ENCODE measurements at regions not wholly inside any gene's neighbourhood (a gene's known extent, or its start where the extent isn't known, plus 50 kb on each side); places are given as distances from the start of the nearest gene placed in this dataset.
"Not testable (repeated sequence)": the region's sequence is repeated elsewhere in the genome, so short reads cannot be mapped to it uniquely, and the experiment has no call there.

DNA sequence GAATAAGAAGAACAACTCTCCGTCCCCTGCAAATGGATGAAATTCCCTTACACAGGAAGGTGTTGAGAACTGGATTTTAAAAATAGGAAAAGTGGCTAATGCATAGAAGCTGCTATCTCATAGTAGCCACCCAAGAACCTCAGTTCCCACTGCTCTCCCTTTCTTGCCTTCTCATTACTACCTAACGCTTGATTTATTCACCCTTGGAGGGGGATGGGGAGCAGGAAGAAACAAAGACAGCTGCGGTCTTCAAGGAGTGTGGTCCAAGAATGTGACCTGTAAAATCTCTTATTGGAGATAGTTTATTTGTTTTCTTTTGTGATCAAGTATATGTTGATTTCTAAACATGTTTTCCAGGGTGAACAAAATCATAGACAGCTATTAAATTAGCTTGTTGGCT lies 274.1 kb upstream of the CTNNB1 start:
- no peak for DNase-seq (ENCODE audit: low read depth in 1 of 2, low spot score in 1 of 2)

DNA sequence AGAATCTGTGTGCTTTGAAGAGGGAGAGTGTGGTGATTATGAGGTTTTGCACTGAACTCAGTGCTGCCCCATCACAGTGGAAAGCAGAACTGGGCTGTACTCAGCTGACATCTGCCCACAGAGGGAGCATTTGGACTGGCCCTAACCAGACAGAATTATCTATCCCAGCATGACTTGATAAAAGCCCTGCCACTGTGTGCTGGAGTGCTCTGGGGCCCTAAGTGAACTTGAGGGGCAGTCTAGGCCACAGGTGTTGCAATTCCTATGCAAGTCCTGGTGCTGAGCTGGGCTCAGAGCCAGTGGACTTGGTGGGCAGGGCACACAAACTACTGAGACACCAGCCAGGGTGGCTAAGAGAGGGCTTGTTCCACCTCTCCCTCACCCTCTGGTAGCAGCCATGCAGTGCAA lies 269.2 kb upstream of the CTNNB1 start:
- no peak for DNase-seq (ENCODE audit: low read depth in 1 of 2, low spot score in 1 of 2)

- DNase-seq (ENCODE audit: low read depth in 1 of 2, low spot score in 1 of 2) = no peak
Observed at GRCh38 chr3:40930756-40931155, 268.5 kb upstream of the CTNNB1 start.

- no peak for DNase-seq (ENCODE audit: low read depth in 1 of 2, low spot score in 1 of 2)
Observed at GRCh38 chr3:40938591-40938990, 260.7 kb upstream of the CTNNB1 start.

GRCh38 chr3:40939030-40939740 lies 260.1 kb upstream of the CTNNB1 start:
- DNase-seq (ENCODE audit: low read depth in 1 of 2, low spot score in 1 of 2) = no peak

GRCh38 chr3:40939741-40940130 lies 259.6 kb upstream of the CTNNB1 start:
- no peak for DNase-seq (ENCODE audit: low read depth in 1 of 2, low spot score in 1 of 2)

DNA sequence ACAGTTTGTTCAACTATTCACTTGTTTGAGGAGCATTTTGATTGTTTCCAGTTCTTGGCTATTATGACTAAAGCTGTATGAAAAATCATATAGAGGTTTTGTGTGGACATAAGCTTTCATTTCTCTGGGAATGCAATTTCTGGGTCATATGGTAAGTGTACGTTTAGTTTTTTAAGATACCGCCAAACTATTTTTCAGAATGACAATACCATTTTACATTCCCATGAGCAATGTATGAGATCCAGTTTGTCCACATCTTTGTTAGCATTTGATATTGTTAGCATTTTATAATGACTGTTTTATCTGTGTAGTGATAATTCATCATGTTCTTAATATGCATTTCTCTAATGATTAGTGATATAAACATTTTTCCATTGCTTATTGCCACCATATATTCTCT lies 258.7 kb upstream of the CTNNB1 start:
- no peak for DNase-seq (ENCODE audit: low read depth in 1 of 2, low spot score in 1 of 2)

- not testable (repeated sequence) for DNase-seq (ENCODE audit: low read depth in 1 of 2, low spot score in 1 of 2)
Observed at GRCh38 chr3:40947022-40947421, 252.3 kb upstream of the CTNNB1 start.

DNA sequence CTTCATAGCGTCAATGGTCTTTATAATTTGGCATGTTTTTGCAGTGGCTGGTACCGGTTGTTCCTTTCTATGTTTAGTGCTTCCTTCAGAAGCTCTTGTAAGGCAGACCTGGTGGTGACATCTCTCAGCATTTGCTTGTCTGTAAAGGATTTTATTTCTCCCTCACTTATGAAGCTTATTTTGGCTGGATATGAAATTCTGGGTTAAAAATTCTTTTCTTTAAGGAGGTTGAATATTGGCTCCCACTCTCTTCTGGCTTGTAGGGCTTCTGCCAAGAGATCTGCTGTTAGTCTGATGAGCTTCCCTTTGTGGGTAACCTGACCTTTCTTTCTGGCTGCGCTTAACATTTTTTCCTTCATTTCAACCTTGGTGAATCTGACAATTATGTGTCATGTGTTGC lies 250.0 kb upstream of the CTNNB1 start:
- not testable (repeated sequence) for DNase-seq (ENCODE audit: low read depth in 1 of 2, low spot score in 1 of 2)

- DNase-seq (ENCODE audit: low read depth in 1 of 2, low spot score in 1 of 2) = no peak
Observed at GRCh38 chr3:40951636-40952035, 247.7 kb upstream of the CTNNB1 start.

- no peak for DNase-seq (ENCODE audit: low read depth in 1 of 2, low spot score in 1 of 2)
Observed at GRCh38 chr3:40961104-40961857, 238.0 kb upstream of the CTNNB1 start.

GRCh38 chr3:40962721-40963120 lies 236.6 kb upstream of the CTNNB1 start:
- no peak for DNase-seq (ENCODE audit: low read depth in 1 of 2, low spot score in 1 of 2)

DNA sequence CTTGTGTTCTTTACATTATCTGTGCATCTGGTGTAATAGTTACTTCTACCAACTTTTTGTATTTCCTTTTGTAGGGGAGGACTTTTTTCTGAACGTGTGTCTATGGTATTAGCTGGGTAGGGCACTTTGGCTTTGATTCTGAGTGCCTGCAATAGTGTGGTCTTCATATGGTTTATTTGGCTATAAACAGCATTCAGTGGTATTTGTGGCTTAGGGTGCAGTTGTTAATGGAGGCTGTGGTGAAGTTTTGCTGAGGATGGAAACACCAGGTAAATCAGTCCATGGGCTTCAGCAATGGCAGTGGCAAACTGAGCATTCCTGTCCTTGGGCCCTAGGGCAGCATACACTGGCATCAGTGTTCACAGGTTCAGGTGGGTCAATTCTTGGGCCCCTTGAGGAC lies 230.6 kb upstream of the CTNNB1 start:
- DNase-seq (ENCODE audit: low read depth in 1 of 2, low spot score in 1 of 2) = no peak

- no peak for DNase-seq (ENCODE audit: low read depth in 1 of 2, low spot score in 1 of 2)
Observed at GRCh38 chr3:40969341-40969740, 230.0 kb upstream of the CTNNB1 start.

- no peak for DNase-seq (ENCODE audit: low read depth in 1 of 2, low spot score in 1 of 2)
Observed at GRCh38 chr3:40969756-40970466, 229.4 kb upstream of the CTNNB1 start.

- no peak for DNase-seq (ENCODE audit: low read depth in 1 of 2, low spot score in 1 of 2)
Observed at GRCh38 chr3:40971191-40972168, 227.8 kb upstream of the CTNNB1 start.

- no peak for DNase-seq (ENCODE audit: low read depth in 1 of 2, low spot score in 1 of 2)
Observed at GRCh38 chr3:40972350-40972749, 227.0 kb upstream of the CTNNB1 start.

- no peak for DNase-seq (ENCODE audit: low read depth in 1 of 2, low spot score in 1 of 2)
Observed at GRCh38 chr3:40973141-40973540, 226.2 kb upstream of the CTNNB1 start.

DNA sequence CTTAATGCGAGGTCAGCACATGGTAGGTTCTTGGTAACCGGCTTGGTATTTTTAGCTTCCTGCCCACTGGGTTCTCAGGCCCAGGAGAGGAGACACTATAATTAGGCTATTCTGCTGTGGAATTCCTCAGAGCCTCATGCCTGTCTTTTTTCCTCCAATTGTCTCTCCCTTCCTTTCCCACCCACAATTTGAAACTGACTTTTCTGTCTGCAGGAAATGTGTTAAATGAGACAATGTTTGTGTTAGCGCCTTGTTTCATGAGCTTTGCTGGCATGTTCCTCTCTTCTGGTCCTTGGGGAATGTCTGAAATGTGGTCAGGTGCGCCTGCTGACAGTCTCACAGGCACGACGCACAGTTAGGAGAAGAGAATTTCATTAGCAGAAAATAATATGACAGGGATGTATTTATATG lies 223.6 kb upstream of the CTNNB1 start:
- DNase-seq (ENCODE audit: low read depth in 1 of 2, low spot score in 1 of 2) = no peak

DNA sequence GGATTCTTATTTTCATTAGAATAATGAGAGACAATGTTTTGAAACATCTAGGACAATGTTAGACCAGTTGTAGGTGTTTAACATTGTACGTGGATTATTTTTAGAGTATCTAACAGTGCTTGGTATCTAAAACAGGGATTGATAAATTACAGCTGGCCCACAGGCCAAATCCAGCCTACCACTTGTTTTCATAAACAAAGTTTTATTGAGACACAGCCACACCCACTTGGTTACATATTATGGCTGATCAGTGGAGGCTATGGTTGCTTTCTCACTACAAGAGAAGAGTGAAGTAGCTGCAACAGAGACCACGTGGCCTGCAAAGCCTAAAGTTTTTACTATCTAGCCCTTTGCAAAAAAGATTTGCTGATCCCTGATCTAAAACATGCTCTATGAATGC lies 223.1 kb upstream of the CTNNB1 start:
- DNase-seq (ENCODE audit: low read depth in 1 of 2, low spot score in 1 of 2) = no peak

DNA sequence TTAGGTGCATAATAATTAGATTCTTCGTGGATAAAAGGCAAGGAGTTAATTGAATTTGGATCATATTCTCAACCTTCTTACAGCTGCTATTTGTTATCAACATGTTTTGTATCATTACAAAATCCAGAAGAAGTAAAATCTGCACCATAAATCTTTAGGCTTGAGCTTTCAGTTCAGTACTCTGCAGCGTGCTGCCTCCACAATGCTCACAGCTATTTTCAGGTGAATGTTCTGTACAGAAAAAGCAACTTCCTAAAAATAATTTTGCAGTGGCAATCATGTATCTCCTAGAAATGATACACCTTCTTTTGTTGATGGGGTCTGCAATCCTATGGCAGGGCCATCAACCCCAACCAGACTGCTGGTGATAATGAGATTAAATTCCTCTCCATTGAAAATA lies 220.9 kb upstream of the CTNNB1 start:
- no peak for DNase-seq (ENCODE audit: low read depth in 1 of 2, low spot score in 1 of 2)
